ENCODE measurements at regions not wholly inside any gene's neighbourhood (a gene's known extent, or its start where the extent isn't known, plus 50 kb on each side); places are given as distances from the start of the nearest gene placed in this dataset.

- Histone ChIP-seq H3K27ac (ENCODE audit: low read depth, low read length) (no peak overlapping the region), H3K27me3 (ENCODE audit: control insufficient read depth, insufficient read depth, low read length) (no peaks in the 10 kb centered on the region)
These were observed 61.5 kb upstream of the CRBN start for GRCh38 chr3:3240986-3241385.

GRCh38 chr3:3237979-3238378 lies 58.5 kb upstream of the CRBN start:
- no peaks in the 10 kb centered on the region for H3K4me1 ChIP-seq (ENCODE audit: control insufficient read depth, insufficient read depth, low read length)
- H3K27me3 ChIP-seq (ENCODE audit: control insufficient read depth, insufficient read depth, low read length) = no peaks in the 10 kb centered on the region
- H3K27ac ChIP-seq (ENCODE audit: low read depth, low read length) = no peak overlapping the region
- peaks cover 2% of the 10 kb centered on the region for H3K9me3 ChIP-seq (ENCODE audit: control insufficient read depth, insufficient read depth, low read length)
- WGBS (ENCODE audit: insufficient coverage) = 94% methylated on average over 2 of the region's 2 CpGs
- no peak overlapping the region for H3K4me3 ChIP-seq (ENCODE audit: low read depth, low read length)
- DNase-seq (ENCODE audit: low read depth in 4 of 6, low spot score in 6 of 6) = no peak
- H3K36me3 ChIP-seq (ENCODE audit: control insufficient read depth, insufficient read depth, low read length) = no peaks in the 10 kb centered on the region

More at GRCh38 chr3:3240986-3241385, 61.5 kb upstream of the CRBN start:
- WGBS (ENCODE audit: insufficient coverage) = 93% methylated on average over 2 of the region's 3 CpGs
- H3K4me1 ChIP-seq (ENCODE audit: control insufficient read depth, insufficient read depth, low read length) = no peaks in the 10 kb centered on the region
- no peak overlapping the region for H3K4me3 ChIP-seq (ENCODE audit: low read depth, low read length)
- H3K36me3 ChIP-seq (ENCODE audit: control insufficient read depth, insufficient read depth, low read length) = no peaks in the 10 kb centered on the region
- DNase-seq (ENCODE audit: low read depth in 4 of 6, low spot score in 6 of 6) = peak in 1 of 6 donors; percentile 2
- no peaks in the 10 kb centered on the region for H3K9me3 ChIP-seq (ENCODE audit: control insufficient read depth, insufficient read depth, low read length)

GRCh38 chr3:3232251-3232650 lies 52.8 kb upstream of the CRBN start:
- H3K27ac ChIP-seq (ENCODE audit: low read depth, low read length) = no peak overlapping the region
- H3K36me3 ChIP-seq (ENCODE audit: control insufficient read depth, insufficient read depth, low read length) = no peaks in the 10 kb centered on the region
- peaks cover 2% of the 10 kb centered on the region for H3K9me3 ChIP-seq (ENCODE audit: control insufficient read depth, insufficient read depth, low read length)
- no peaks in the 10 kb centered on the region for H3K4me1 ChIP-seq (ENCODE audit: control insufficient read depth, insufficient read depth, low read length)
- no peak for DNase-seq (ENCODE audit: low read depth in 4 of 6, low spot score in 6 of 6)
- H3K27me3 ChIP-seq (ENCODE audit: control insufficient read depth, insufficient read depth, low read length) = no peaks in the 10 kb centered on the region
- H3K4me3 ChIP-seq (ENCODE audit: low read depth, low read length) = no peak overlapping the region

Data from spinal cord (tissue), 9 donors.